HG03565 (cell line): ENCODE measurements at regions not wholly inside any gene's neighbourhood (a gene's known extent, or its start where the extent isn't known, plus 50 kb on each side); places are given as distances from the start of the nearest gene placed in this dataset.

Experiments
- ATAC-seq: cut with Tn5 transposase; IDR thresholded peaks from one replicate; pipeline ENCODE4 v1.9.1; 2021; ENCODE audit warnings: mild to moderate bottlenecking, moderate library complexity; ENCODE audit not compliant: unreplicated experiment

DNA sequence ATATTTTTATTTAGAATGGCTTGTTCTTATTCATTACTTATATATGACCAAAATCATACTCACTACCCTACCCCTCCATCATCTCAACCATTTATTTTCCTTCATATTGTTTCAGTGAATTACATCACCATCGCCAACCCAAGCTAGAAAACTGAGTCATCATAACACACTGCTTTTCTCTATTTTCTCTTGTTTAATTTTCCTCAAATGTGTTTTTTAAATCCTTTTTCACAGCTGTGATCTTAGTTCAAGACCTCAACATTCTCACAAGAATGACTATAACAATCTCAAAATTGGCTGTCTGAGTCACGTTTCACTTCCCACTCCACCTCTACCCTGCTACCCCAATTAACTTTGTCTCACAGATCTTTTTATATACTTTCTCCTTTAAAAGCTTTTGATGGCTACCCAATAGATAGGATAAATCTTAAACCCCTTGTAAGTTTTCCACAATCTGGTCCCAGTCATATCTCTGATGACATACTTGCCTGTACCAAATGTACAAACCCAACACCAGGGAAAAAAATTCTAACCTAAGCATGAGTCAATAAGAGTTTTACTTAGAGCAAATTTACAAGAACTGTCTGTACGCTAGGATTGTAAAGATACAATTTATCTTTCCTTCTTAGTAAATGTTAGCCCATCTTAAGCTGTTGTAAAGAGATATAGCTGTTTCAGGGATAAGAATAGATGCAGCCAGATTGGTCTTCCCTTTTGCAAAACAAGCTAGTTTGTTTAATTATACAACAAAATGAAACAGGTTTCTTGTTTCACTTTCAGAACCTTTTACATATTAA is 635.1 kb upstream of the SLC39A10 start:
- ATAC-seq, result no peak

DNA sequence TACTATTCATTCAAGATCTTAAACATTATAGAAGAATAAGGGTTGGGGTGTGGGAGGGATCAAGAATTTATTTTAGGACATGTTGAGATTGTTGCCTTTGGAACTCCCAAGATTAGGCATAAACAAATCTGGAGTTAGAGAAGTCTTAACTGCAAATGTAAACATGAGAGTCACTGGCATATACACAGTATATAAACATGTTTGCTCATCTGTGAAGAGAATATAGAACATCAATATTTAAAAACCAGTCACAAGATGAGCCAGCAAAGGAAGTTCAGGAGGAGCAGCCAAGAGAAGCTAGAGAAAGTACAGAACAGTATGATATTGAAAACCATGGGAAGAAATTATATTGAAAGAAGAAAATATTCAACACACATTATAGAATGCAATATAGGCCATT is 638.6 kb upstream of the SLC39A10 start:
- ATAC-seq, result no peak

- ATAC-seq, result no peak
Observed at GRCh38 chr2:195017890-195018289, 639.1 kb upstream of the SLC39A10 start.

- ATAC-seq, result no peak
Observed at GRCh38 chr2:195016841-195017240, 640.2 kb upstream of the SLC39A10 start.

GRCh38 chr2:195009202-195009601 is 647.8 kb upstream of the SLC39A10 start:
- ATAC-seq, result no peak

GRCh38 chr2:195006856-195007255 is 650.2 kb upstream of the SLC39A10 start:
- ATAC-seq, result no peak

GRCh38 chr2:195003881-195004471 is 653.0 kb upstream of the SLC39A10 start:
- ATAC-seq, result no peak

DNA sequence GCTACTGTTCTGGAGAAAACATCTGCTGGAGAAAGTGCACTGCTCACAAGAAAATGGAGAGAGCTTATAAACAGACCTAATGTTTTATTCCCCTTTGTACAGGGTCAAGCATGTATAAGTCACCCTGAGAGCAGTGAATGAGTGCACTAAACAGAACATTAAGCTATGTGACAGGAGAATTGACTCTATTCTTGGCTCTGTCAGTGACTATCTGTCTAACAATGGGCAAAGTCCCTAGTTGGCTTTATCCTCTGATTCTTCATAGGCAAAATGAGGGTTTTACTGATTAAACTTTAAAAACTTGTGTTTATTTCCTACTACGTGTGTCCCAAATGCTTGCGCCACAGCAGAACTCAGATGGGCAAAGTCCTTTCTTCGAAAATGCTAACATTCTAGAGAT is 655.1 kb upstream of the SLC39A10 start:
- ATAC-seq, result no peak

DNA sequence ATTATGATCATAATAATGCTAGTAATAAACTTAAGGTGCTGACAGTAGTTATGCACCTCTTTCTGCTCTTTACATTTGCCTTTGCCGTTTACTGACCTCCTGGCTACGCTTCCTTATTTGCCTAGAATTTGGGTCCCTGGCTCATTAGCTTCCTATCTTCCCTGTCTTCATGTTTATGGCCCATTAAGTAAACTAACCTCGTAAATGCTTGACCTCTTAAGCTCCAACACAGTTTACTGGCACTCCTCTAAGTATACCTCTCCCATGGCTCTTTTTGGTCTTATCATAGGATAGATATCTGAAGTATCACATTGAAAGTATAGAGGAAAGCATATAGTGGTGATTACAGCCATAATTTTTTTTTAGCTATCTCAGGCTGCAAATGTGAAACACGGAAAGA is 657.3 kb upstream of the SLC39A10 start:
- ATAC-seq, result no peak

DNA sequence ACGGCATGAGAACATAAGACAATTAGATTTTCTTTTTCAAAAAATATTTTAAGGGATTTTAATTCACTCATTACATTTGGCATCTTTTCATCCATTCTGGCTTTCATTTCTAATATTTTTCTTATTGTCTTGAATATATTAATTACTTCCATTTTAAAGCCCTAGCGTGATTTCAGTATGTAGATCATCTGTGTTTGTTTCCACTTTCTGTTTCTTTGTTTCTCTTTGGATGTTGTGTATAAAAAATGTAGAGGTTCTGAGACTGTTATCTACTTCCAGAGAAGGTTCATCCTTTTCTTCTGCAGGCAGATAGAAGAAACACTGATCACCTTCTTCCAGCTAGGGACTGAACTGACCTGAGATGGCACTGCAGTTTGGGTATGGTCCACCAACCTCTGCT is 664.4 kb upstream of the SLC39A10 start:
- ATAC-seq, result no peak

DNA sequence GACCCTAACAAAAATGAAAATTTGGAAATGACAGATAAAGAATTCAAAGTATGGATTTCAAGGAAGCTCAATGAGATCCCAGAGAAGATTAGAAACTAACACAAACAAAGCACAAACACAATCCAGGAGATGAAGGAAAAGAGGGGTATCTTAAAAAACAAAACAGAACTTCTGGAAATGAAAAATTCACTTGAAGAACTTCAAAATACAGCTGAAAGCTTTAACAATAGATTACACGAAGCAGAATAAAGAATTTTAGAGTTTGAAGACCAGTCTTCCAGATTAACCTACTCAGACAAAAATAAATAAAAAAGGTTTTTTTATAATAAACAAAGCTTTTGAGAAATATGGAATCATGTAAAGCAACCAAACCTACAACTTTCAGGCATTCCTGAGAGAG is 671.8 kb upstream of the SLC39A10 start:
- no peak for ATAC-seq

- no peak for ATAC-seq
Observed at GRCh38 chr2:194962254-194962653, 694.8 kb upstream of the SLC39A10 start.

- no peak for ATAC-seq
Observed at GRCh38 chr2:194954218-194954617, 702.8 kb upstream of the SLC39A10 start.

- no peak for ATAC-seq
Observed at GRCh38 chr2:194946826-194947225, 710.2 kb upstream of the SLC39A10 start.

DNA sequence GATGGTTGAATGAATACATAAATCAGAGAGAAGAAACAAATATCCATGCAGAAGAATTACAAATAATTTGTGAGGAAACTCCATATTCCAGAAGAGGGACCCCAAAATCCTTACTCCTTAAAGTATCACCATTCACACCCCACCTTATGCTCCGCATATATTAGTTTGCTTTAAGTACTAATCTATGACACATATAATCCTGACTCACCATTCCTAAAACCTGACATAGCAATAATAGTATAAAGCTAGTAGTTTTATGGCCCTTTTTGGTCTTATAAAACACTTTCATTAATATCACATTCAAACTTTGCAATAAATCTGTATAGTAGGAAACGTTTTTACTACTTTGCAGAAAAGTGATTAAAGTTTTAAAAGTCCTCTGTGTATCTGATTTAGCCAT is 719.0 kb upstream of the SLC39A10 start:
- ATAC-seq, result no peak

GRCh38 chr2:194927489-194927888 is 729.5 kb upstream of the SLC39A10 start:
- no peak for ATAC-seq

- no peak for ATAC-seq
Observed at GRCh38 chr2:194926873-194927272, 730.2 kb upstream of the SLC39A10 start.

- no peak for ATAC-seq
Observed at GRCh38 chr2:194925742-194926141, 731.3 kb upstream of the SLC39A10 start.

GRCh38 chr2:194917519-194917918 is 739.5 kb upstream of the SLC39A10 start:
- ATAC-seq, result no peak

DNA sequence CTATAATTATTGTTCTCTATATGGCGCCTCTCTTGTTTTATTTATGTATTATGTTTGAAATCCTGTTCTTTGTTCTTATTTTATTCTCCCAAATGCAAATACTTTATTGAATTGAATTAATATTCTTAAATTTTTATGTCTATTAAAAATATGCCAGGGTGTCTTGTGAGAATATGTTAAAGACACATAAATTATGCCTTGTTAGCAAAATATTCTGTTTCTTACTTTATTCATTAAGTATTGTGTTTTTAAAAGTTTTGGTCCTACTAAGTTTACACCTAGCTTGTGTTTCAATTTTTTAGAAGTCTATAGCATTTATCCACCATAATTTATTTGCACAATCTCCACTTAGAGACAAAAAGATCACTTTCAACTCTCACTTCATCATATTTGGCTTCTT is 741.5 kb upstream of the SLC39A10 start:
- ATAC-seq, result no peak

- no peak for ATAC-seq
Observed at GRCh38 chr2:194907569-194907968, 749.5 kb upstream of the SLC39A10 start.

- ATAC-seq, result no peak
Observed at GRCh38 chr2:194896871-194897270, 760.2 kb upstream of the SLC39A10 start.

DNA sequence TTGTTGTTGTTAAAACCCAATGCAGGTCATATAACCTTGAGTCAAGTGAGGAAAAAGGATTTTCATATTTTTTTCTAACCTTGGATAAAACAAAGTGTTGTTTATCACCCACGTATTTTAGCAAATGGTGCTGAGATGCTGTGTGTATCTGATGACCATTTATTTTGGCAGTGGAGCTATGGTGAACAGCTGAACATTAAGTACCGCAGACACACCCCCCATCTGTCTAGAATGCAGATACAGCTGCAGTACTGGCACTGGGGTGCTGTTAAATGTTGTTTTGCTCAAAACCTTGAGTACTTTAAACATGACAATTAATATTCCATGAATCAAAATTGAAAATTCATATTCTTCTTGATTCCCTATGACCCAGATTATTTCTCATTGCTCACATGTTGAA is 773.3 kb upstream of the SLC39A10 start:
- ATAC-seq, result no peak
